ENCODE measurements at regions not wholly inside any gene's neighbourhood (a gene's known extent, or its start where the extent isn't known, plus 50 kb on each side); places are given as distances from the start of the nearest gene placed in this dataset.

- TF ChIP-seq EP300 (IDR thresholded peaks at IDR 0.05; ENCODE audit: low read depth) = no peak
- TF ChIP-seq, protein P1, sequence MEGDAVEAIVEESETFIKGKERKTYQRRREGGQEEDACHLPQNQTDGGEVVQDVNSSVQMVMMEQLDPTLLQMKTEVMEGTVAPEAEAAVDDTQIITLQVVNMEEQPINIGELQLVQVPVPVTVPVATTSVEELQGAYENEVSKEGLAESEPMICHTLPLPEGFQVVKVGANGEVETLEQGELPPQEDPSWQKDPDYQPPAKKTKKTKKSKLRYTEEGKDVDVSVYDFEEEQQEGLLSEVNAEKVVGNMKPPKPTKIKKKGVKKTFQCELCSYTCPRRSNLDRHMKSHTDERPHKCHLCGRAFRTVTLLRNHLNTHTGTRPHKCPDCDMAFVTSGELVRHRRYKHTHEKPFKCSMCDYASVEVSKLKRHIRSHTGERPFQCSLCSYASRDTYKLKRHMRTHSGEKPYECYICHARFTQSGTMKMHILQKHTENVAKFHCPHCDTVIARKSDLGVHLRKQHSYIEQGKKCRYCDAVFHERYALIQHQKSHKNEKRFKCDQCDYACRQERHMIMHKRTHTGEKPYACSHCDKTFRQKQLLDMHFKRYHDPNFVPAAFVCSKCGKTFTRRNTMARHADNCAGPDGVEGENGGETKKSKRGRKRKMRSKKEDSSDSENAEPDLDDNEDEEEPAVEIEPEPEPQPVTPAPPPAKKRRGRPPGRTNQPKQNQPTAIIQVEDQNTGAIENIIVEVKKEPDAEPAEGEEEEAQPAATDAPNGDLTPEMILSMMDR (IDR thresholded peaks at IDR 0.05) = peak in 1 of 5 experiments; percentile 25
- TF ChIP-seq POLR2AphosphoS5 (IDR thresholded peaks at IDR 0.05) = no peak
Observed at GRCh38 chr1:209030454-209031167, 552.9 kb upstream of the CAMK1G start.
